Adipocyte (in vitro differentiated cells): ENCODE measurements at regions not wholly inside any gene's neighbourhood (a gene's known extent, or its start where the extent isn't known, plus 50 kb on each side); places are given as distances from the start of the nearest gene placed in this dataset.
"Not testable (repeated sequence)": the region's sequence is repeated elsewhere in the genome, so short reads cannot be mapped to it uniquely, and the experiment has no call there.

Experiments
- DNase-seq: peaks from one replicate; pipeline ENCODE4 v3.0.0-alpha.2; 2015; ENCODE audit warnings: low read depth
- H3K27me3 ChIP-seq: replicated peaks from 2 replicates; pipeline ENCODE4 v1.7.0; 2013; ENCODE audit warnings: mild to moderate bottlenecking, low read length, moderate library complexity; ENCODE audit not compliant: control insufficient read depth, insufficient read depth
- H3K36me3 ChIP-seq: 2 replicates; pipeline ENCODE4 v1.7.0; 2013; ENCODE audit warnings: low read length, mild to moderate bottlenecking, moderate library complexity; ENCODE audit not compliant: control insufficient read depth, insufficient read depth, severe bottlenecking
- H3K4me1 ChIP-seq: 2 replicates; pipeline ENCODE4 v1.7.0; 2013; ENCODE audit warnings: mild to moderate bottlenecking, low read length, moderate library complexity; ENCODE audit not compliant: control insufficient read depth, insufficient read depth
- H3K4me3 ChIP-seq: 2 replicates; pipeline ENCODE4 v1.7.0; 2013; ENCODE audit warnings: mild to moderate bottlenecking, low read length, moderate library complexity
- H3K9ac ChIP-seq: 2 replicates; pipeline ENCODE4 v1.7.0; 2013; ENCODE audit warnings: mild to moderate bottlenecking, low read length, moderate library complexity
- H3K9me3 ChIP-seq: 2 replicates; pipeline ENCODE4 v1.7.0; 2013; ENCODE audit warnings: mild to moderate bottlenecking, low read length, moderate library complexity; ENCODE audit not compliant: control insufficient read depth

DNA sequence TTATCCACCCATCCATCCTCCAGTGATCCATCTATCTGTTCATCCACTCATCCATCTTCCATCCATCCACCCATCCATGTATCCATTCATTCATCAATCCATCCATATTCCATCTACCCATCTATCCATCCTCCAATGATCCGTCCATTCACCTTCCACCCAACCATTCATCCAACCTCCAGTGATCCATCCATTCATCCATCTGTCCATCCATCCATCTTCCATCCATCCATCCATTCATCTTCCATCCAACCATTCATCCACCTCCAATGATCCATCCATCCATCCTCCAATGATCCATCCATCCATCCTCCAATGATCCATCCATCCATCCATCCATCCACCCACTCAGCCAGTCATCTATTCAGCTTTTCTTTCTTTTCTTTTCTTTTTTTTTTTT, 156.5 kb upstream of the WSCD1 start:
- no peak for DNase-seq
- no peaks in the 10 kb centered on the region for H3K9me3 ChIP-seq

DNA sequence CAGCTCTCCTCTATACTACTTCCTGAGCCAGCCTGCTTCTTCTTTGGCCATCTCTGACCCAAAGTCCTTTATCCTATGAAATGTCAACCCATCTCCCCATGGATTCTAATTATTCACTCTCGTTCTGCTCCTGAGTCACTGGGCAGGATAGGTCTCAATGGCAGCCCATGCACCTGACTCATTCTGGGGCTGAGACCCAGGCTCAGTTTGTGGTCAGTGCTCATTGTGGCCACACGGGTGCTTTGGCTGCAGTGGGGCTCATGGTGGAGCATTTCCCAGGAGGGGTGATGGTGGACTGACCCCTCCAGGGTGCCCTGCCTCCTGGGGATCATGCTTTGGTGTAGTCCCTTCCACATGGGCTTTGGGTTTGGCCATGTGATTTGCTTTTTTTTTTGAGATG, 154.8 kb upstream of the WSCD1 start:
- peaks cover 7% of the 10 kb centered on the region for H3K27me3 ChIP-seq
- H3K9ac ChIP-seq: no peak overlapping the region
- no peaks in the 10 kb centered on the region for H3K9me3 ChIP-seq
- no peaks in the 10 kb centered on the region for H3K36me3 ChIP-seq
- H3K4me1 ChIP-seq: no peaks in the 10 kb centered on the region
- H3K4me3 ChIP-seq: no peak overlapping the region
- DNase-seq: no peak

More for the DNA sequence above, 156.5 kb upstream of the WSCD1 start:
- H3K27me3 ChIP-seq: no peaks in the 10 kb centered on the region
- no peaks in the 10 kb centered on the region for H3K36me3 ChIP-seq
- H3K4me1 ChIP-seq: no peaks in the 10 kb centered on the region
- no peak overlapping the region for H3K4me3 ChIP-seq
- no peak overlapping the region for H3K9ac ChIP-seq

DNA sequence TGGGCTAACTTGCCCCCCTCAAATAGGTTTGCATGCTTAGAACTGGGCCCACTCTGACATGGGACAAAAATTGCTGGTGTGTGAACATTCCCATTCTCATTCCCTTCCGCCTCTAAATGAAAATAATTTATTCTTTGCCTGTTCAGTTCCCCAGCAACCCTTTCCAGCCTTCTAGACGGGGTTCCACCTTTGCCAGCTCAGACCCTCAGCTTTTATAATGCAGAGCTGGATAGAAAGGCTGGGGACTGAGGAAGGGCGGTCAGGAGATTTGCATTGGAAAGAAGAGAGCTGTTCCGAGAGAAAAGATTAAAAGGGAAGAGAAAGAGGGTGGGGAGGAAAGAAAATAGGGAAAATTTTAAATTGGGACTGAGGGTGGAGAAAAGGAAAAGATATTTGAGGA, 151.1 kb upstream of the WSCD1 start:
- no peak for DNase-seq
- Histone ChIP-seq H3K9ac (no peak overlapping the region), H3K4me1 (no peaks in the 10 kb centered on the region), H3K36me3 (no peaks in the 10 kb centered on the region), H3K27me3 (peaks cover 7% of the 10 kb centered on the region), H3K9me3 (no peaks in the 10 kb centered on the region), H3K4me3 (no peak overlapping the region)

DNA sequence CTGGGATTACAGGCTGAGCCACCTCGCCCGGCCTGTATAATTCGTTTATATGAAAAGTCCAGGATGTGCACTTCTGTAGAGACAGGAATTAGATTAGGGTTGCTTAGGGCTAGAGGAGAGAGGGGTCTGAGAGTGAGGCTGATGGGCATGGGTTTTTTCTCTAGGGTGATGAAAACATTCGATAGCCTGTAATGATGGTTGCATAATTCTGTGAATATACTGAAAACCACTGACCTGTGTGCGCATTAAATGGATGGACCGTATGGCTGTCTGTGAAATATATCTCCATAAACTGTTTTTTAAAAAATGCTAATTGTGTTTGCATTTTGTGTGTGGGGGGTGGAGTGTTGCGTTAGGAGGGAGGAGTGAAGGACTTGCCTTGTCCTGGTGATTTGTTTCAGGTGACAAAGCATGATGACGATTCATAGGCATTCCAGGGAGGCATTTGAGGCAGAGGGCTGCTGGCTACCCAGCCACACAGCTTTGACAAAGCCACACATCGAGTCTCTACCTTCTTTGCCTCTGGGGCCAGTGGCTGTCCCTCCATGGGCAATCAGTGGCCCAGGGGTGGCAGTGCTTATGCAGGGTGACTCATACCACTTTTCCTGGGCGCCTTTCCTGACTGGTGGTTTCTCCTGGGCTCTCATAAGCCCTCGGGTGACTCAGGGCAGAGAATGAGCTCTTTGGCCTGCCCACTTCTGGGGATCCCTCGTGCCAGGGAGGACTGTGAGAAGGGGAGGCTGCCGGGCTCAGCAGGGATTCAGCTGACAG, 148.5 kb upstream of the WSCD1 start:
- DNase-seq: peak; percentile 12
- no peaks in the 10 kb centered on the region for H3K9me3 ChIP-seq
- no peak overlapping the region for H3K4me3 ChIP-seq
- peaks cover 7% of the 10 kb centered on the region for H3K27me3 ChIP-seq
- H3K36me3 ChIP-seq: no peaks in the 10 kb centered on the region
- no peak overlapping the region for H3K9ac ChIP-seq
- H3K4me1 ChIP-seq: no peaks in the 10 kb centered on the region

DNA sequence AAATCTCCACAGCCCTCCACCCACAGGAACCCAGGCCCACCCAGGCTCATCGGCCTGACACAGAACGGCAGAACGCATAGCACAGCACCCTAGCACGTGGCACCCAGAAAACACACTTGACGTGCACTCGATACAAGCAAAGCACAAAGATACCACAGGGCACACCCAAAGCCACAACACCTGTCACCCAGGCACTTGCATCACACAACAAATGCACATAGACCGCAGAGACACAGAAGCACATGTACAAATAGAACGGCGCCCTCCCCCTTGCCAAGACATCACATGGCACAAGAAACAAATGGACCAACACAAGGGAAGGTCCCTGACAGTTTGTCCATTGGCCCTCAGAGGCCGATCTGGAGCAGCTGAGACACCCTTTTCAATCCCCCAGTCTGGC, 147.7 kb upstream of the WSCD1 start:
- Histone ChIP-seq H3K4me1 (no peaks in the 10 kb centered on the region), H3K9me3 (no peaks in the 10 kb centered on the region), H3K4me3 (no peak overlapping the region), H3K36me3 (no peaks in the 10 kb centered on the region), H3K9ac (no peak overlapping the region), H3K27me3 (peaks cover 7% of the 10 kb centered on the region)
- no peak for DNase-seq

DNA sequence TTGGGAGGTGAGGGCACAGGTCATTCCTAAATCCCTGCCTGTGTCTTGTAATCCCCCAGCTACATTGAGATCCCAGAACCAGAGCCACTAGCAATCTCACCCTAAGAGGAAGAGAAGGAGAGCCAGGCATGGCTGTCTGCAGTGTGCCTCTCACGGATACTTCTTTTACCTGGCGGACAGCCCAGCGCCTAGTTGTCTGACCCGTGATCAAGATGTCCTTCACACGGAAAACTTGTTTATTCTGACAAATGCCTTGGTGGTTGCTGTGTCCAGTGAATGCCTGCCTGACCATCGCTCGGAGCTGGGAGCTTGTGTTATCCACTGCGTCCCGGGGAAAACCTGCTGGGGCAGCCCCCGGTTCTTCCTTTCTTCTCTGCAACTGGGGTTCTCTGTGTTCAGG, 140.5 kb upstream of the WSCD1 start:
- Histone ChIP-seq H3K27me3 (peaks cover 5% of the 10 kb centered on the region), H3K9me3 (no peaks in the 10 kb centered on the region), H3K4me3 (no peak overlapping the region), H3K4me1 (no peaks in the 10 kb centered on the region), H3K36me3 (no peaks in the 10 kb centered on the region), H3K9ac (no peak overlapping the region)
- no peak for DNase-seq

DNA sequence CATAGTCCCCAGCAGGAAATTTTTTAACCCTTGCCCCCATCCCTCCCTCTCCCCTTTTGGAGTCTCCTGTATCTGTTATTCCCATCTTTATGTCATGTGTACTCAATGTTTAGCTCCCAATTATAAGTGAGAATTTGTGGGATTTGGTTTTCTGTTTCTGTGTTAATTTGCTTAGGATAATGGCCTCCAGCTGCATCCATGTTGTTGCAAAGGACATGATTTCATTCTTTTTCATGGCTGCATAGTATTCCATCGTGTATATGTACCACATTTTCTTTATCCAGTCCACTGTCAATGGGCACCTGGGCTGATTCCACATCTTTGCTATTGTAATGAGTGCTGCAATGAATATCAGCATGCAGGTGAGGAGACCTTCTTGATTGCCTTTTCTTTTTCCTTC, 139.6 kb upstream of the WSCD1 start:
- not testable (repeated sequence) for H3K9me3 ChIP-seq, H3K9ac ChIP-seq, H3K27me3 ChIP-seq, H3K36me3 ChIP-seq, H3K4me3 ChIP-seq, H3K4me1 ChIP-seq, DNase-seq

DNA sequence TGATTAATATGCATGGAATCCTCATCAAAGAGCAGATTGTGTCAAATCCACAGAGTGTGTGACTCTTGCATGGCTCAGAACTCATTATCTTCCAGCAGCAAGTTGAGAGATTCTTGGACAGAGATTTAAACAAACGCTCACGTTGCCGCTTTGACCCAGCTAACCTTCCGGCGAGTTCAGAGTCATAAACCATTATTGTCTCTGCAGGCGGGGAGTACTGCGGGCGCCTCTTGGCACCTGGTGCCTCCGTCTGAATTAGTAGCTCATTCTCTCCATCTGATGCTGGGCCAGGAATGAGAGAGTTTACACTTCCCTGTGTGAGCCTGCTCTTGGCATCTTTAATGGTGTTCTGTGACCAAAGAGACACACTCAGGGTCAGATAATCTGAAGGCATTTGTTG, 138.6 kb upstream of the WSCD1 start:
- Histone ChIP-seq H3K9ac (no peak overlapping the region), H3K9me3 (peaks cover 6% of the 10 kb centered on the region), H3K27me3 (peaks cover 5% of the 10 kb centered on the region), H3K4me3 (no peak overlapping the region), H3K36me3 (no peaks in the 10 kb centered on the region), H3K4me1 (no peaks in the 10 kb centered on the region)
- no peak for DNase-seq

DNA sequence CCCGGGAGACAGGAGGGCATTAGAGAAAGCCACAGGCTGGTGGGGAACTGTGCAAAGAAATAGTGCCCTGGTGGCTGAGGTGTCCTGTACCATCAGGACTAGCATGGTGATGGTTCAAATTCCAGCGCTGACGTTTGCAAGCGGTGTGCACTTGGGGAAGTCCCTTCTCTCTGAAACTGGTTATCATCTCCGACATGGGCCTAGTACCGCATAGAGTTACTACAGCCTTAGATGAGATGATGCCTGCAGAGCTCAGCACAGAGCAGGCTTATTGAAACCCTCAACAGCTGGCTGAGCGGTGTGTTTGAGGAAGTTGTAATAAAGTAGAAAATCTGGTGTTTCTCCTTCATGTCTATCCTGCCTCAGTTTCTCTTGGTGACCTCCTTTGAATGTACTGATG, 136.7 kb upstream of the WSCD1 start:
- peaks cover 5% of the 10 kb centered on the region for H3K27me3 ChIP-seq
- no peaks in the 10 kb centered on the region for H3K36me3 ChIP-seq
- H3K9me3 ChIP-seq: peaks cover 6% of the 10 kb centered on the region
- no peak overlapping the region for H3K9ac ChIP-seq
- no peak overlapping the region for H3K4me3 ChIP-seq
- no peaks in the 10 kb centered on the region for H3K4me1 ChIP-seq
- no peak for DNase-seq

DNA sequence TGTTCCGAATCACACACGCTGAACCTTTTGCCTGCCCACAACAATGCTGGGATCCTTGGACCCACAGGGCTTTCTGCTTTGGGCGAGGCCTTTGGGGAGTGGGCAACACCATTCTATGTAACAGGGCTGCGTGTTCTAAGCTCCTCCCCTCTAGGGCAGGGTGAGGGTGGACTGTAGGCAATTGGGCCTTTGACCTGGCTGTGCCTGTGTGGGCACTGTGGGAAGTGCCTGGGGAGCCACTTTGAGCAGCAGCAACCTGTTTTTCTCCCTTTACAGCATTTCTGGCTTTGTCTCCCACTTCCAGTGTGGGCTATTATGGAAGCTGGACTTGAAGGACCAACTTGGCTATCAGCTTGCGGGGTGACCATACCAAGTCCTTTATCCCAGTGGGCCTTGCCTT, 128.9 kb upstream of the WSCD1 start:
- DNase-seq: no peak
- H3K9ac ChIP-seq: no peak overlapping the region
- H3K4me3 ChIP-seq: no peak overlapping the region
- no peaks in the 10 kb centered on the region for H3K36me3 ChIP-seq
- H3K9me3 ChIP-seq: peaks cover 5% of the 10 kb centered on the region
- no peaks in the 10 kb centered on the region for H3K4me1 ChIP-seq
- peaks cover 15% of the 10 kb centered on the region for H3K27me3 ChIP-seq

DNA sequence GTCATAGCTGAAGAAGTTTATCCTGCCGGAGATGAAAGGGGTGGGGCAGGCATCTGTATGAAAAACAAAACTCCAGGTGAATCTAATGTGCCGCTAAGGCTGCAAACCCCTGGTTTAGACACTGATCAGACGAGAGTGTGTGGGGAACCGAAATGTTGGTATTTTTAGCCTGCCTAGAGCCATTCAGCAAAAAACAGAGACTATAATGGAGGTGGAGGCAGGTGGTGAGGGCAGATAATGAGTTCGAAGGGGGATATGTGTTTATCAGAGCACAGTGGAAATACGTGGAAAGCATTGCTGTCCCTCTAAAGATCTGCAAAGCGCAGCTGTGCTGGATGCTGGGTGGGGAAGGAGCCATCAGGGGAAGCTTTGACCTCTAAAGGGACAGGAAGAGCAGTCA, 127.5 kb upstream of the WSCD1 start:
- H3K4me1 ChIP-seq: no peaks in the 10 kb centered on the region
- no peaks in the 10 kb centered on the region for H3K36me3 ChIP-seq
- H3K27me3 ChIP-seq: peaks cover 19% of the 10 kb centered on the region
- H3K9me3 ChIP-seq: peaks cover 5% of the 10 kb centered on the region
- no peak overlapping the region for H3K9ac ChIP-seq
- H3K4me3 ChIP-seq: no peak overlapping the region
- DNase-seq: no peak

DNA sequence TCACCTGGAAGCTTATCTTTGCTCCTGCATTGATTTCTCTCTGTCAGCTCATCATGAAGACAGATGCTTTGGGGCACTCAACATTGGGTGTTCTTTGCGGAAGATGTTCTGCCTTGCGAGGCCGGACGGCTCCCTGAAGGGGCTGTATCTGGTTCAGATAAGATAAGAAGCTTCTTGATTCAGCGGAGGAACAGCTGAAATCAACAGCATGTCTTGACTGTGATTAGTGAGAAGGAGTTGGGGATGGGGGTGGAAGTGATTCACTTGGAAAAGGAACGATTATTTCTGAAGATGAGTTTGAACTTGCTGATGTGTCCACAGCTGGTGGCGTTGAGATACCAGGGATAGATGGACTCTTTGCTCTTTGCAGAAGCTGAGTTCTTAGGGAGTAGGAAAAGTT, 126.9 kb upstream of the WSCD1 start:
- Histone ChIP-seq H3K27me3 (peaks cover 22% of the 10 kb centered on the region), H3K9ac (no peak overlapping the region), H3K4me1 (no peaks in the 10 kb centered on the region), H3K9me3 (peaks cover 5% of the 10 kb centered on the region), H3K4me3 (no peak overlapping the region), H3K36me3 (no peaks in the 10 kb centered on the region)
- no peak for DNase-seq
